Heart left ventricle (tissue), 16 donors: ENCODE measurements at regions not wholly inside any gene's neighbourhood (a gene's known extent, or its start where the extent isn't known, plus 50 kb on each side); places are given as distances from the start of the nearest gene placed in this dataset.

Source experiments
- ATAC-seq, 4 donors: fragments of 200-7000 bp; cut with Tn5 transposase; one replicate each; pipeline ENCODE4 v1.9.1; 2020 to 2022; ENCODE audit warnings: moderate library complexity in 4 of 4, mild to moderate bottlenecking in 3 of 4, moderate number of reproducible peaks in 1 of 4
- DNase-seq, 5 donors: peaks; one replicate each; pipeline ENCODE4 v3.0.0-alpha.2; 2020
- H3K27ac ChIP-seq, 12 donors: fragments of 200-600 bp; sonication (generic) in 4 of 12; one replicate each; pipeline versions ENCODE4 v1.5.0 to v1.8.0; 2016 to 2022; ENCODE audit warnings: mild to moderate bottlenecking in 2 of 12
- H3K27me3 ChIP-seq, 9 donors: fragments of 200-600 bp; sonication (generic) in 2 of 9; one replicate each; pipeline versions ENCODE4 v1.5.1 to v1.8.0; 2016 to 2022; ENCODE audit warnings: mild to moderate bottlenecking in 3 of 9
- H3K36me3 ChIP-seq, 9 donors: fragments of 200-600 bp; sonication (generic) in 2 of 9; one replicate each; pipeline versions ENCODE4 v1.5.0 to v1.8.0; 2018 to 2022; ENCODE audit warnings: mild to moderate bottlenecking in 2 of 9
- H3K4me1 ChIP-seq, 12 donors: fragments of 200-600 bp; sonication (generic) in 4 of 12; one replicate each; pipeline versions ENCODE4 v1.5.0 to v1.8.0; 2016 to 2022; ENCODE audit warnings: mild to moderate bottlenecking in 3 of 12
- H3K4me3 ChIP-seq, 12 donors: fragments of 200-600 bp; sonication (generic) in 4 of 12; one replicate each; pipeline versions ENCODE4 v1.5.0 to v1.8.0; 2017 to 2022; ENCODE audit warnings: mild to moderate bottlenecking in 9 of 12, moderate library complexity in 4 of 12
- H3K9me3 ChIP-seq, 12 donors: fragments of 200-600 bp; sonication (generic) in 4 of 12; one replicate each; pipeline versions ENCODE4 v1.5.0 to v1.8.0; 2016 to 2022; ENCODE audit warnings: mild to moderate bottlenecking in 1 of 12
- CTCF ChIP-seq, 12 donors: fragments of 200-600 bp; sonication (generic) in 4 of 12; IDR thresholded peaks; one replicate each; pipeline versions ENCODE4 v1.5.0 to v1.8.0; 2018 to 2022; ENCODE audit warnings: antibody characterized with exemption in 12 of 12, mild to moderate bottlenecking in 5 of 12
- POLR2A ChIP-seq, 2 donors: fragments of 450-650 bp; IDR thresholded peaks; one replicate each; pipeline ENCODE4 v1.6.1; 2017; ENCODE audit warnings: antibody characterized with exemption in 2 of 2, mild to moderate bottlenecking in 2 of 2, moderate library complexity in 2 of 2
- WGBS, 4 donors: extraction: QIAGEN DNeasy Blood & Tissue Kit in 2 of 4; methylation state at CpG; one replicate each; pipeline versions ENCODE4 v1.1.5 to v1.1.7; 2013 to 2018; 5-methylcytosine and 5-hydroxymethylcytosine counted together
- intact Hi-C, 10 donors: fragments of 100-400 bp; cut with DNase I; formaldehyde crosslinking; loops; one replicate each; pipeline versions ENCODE4 v1.11.1 to v1.14.2; 2022
- donor health status: ischemic (EF 13 %, LVEDD 7.1; RV severe dilation, severe dysfunction).
- donor health status: healthy with polysubstance abuse.
- donor health status: DM: no; HTN: yes; CAD: no.
- donor health status: DM: no; HTN: no; CAD: no.
- donor health status: ischemic (EF 25% LVEDD 6.9; RV normal size, moderate dysfunction).
- donor health status: ischemic (EF 25% LVEDD 5.7; RV mildly dilated, moderate dysfunction).
- donor health status: healthy.
- donor health status: DM: yes; HTN: yes; CAD: no.
- donor health status: ischemic (EF 35%, LVEDD 5.7; RV mildly dilated, moderate dysfunction).
- donor health status: nonischemic (EF 11% LVEDD 7.7; RV severe dilation, severe dysfunction).
- donor health status: DM: yes; HTN: yes; CAD: no.
- donor health status: PGD.
- donor health status: ischemic (EF 29% LVEDD 5.4; RV normal size, mild dysfunction).
- donor health status: nonischemic (EF 23%, LVEDD 6.1; RV moderate dilation, normal function).

- H3K36me3 ChIP-seq: no peaks in the 10 kb centered on the region
- no peak overlapping the region for H3K27ac ChIP-seq
- TF ChIP-seq POLR2A (IDR thresholded peaks at IDR 0.05) (no peak), CTCF (IDR thresholded peaks at IDR 0.05) (no peak)
- H3K9me3 ChIP-seq: no peaks in the 10 kb centered on the region
- H3K4me3 ChIP-seq: no peak overlapping the region
- no peaks in the 10 kb centered on the region for H3K27me3 ChIP-seq
- ATAC-seq: no peak
- no peak for DNase-seq
- intact Hi-C loops: no loop called here
- 78 to 93% (median 83%) methylated on average over 1 of the region's 1 CpG for WGBS, 4 donors
- no peaks in the 10 kb centered on the region for H3K4me1 ChIP-seq
Measured at GRCh38 chr6:63517221-63517620, 55.1 kb upstream of the LOC128125822 start.

GRCh38 chr6:63521475-63522210, 50.6 kb upstream of the LOC128125822 start:
- Histone ChIP-seq H3K27ac (no peak overlapping the region), H3K4me1 (no peaks in the 10 kb centered on the region), H3K4me3 (no peak overlapping the region), H3K27me3 (no peaks in the 10 kb centered on the region), H3K9me3 (no peaks in the 10 kb centered on the region), H3K36me3 (no peaks in the 10 kb centered on the region)
- intact Hi-C loops: no loop called here
- DNase-seq: no peak
- no peak for ATAC-seq
- TF ChIP-seq POLR2A (IDR thresholded peaks at IDR 0.05) (no peak), CTCF (IDR thresholded peaks at IDR 0.05) (no peak)
